Activated CD4-positive, alpha-beta T cell treated with anti-CD3 and anti-CD28 coated beads, Interleukin-2, amount 10 ng/mL, durations not matched to agents 24 days and 14 days (primary cell): ENCODE measurements at regions not wholly inside any gene's neighbourhood (a gene's known extent, or its start where the extent isn't known, plus 50 kb on each side); places are given as distances from the start of the nearest gene placed in this dataset.

Experiments used
- DNase-seq: peaks from one replicate; pipeline ENCODE4 v3.0.0; 2022
- H3K27ac Mint-ChIP-seq: one replicate; pipeline ENCODE4 v1.8.0; 2022; ENCODE audit warnings: mild to moderate bottlenecking, mixed read lengths
- H3K27me3 Mint-ChIP-seq: one replicate; pipeline ENCODE4 v1.8.0; 2022; ENCODE audit warnings: mixed read lengths
- H3K36me3 Mint-ChIP-seq: one replicate; pipeline ENCODE4 v1.8.0; 2022; ENCODE audit warnings: low read depth, mild to moderate bottlenecking, mixed read lengths
- H3K4me1 Mint-ChIP-seq: one replicate; pipeline ENCODE4 v1.8.0; 2021; ENCODE audit warnings: mixed read lengths
- H3K4me3 Mint-ChIP-seq: one replicate; pipeline ENCODE4 v1.8.0; 2022; ENCODE audit warnings: mild to moderate bottlenecking, moderate library complexity, mixed read lengths
- H3K9me3 Mint-ChIP-seq: one replicate; pipeline ENCODE4 v1.8.0; 2021; ENCODE audit warnings: mixed read lengths
- intact Hi-C: fragments of 100-400 bp; cut with micrococcal nuclease; formaldehyde crosslinking; loops from one replicate; pipeline ENCODE4 v1.15.1; 2023

DNA sequence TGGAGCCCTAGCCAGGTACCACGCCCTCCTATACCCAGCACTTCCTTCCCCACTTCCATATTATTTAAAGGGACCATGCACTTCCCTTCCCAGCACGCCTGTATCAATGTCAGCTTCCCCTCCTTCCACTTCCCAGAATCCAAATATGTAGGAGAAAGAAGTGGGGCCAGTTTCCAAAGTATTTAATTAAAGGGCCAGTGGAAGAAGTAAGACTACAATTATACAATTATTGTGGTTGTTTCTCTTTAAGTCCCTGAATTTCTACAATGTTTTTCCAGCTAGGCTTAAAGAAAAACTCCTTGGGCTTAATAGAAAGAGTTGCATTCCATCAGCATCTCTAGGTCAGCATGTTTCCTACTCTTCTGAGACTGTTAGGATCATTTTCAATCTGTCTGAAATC lies 515.8 kb downstream of the PREX1 start:
- H3K4me1 Mint-ChIP-seq = no peaks in the 10 kb centered on the region
- peaks cover 2% of the 10 kb centered on the region for H3K27me3 Mint-ChIP-seq
- H3K9me3 Mint-ChIP-seq = no peaks in the 10 kb centered on the region
- no peaks in the 10 kb centered on the region for H3K36me3 Mint-ChIP-seq
- intact Hi-C loops = no loop called here
- no peak overlapping the region for H3K27ac Mint-ChIP-seq
- no peak for DNase-seq
- no peak overlapping the region for H3K4me3 Mint-ChIP-seq

DNA sequence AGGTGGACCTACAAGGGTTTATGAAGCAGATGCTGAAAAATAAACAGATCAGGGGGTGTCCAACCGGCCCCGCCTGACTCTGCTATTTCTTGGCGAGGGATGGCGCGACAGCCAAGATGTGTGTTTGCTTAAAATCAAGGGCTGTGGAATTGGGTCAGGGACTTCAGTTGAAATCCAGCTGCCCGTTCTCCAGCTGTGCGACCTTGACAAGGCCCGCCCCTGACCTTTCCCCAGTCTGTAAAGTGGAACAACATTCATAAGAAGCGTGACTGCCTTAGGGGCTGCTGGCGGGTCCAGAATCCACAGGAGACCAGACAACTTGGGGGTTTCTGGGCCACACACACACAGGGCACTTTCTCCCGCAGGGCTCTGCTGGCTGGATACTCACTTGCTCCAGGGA lies 517.5 kb downstream of the PREX1 start:
- intact Hi-C loops = no loop called here
- Mint-ChIP-seq H3K27ac (no peak overlapping the region), H3K36me3 (no peaks in the 10 kb centered on the region), H3K9me3 (no peaks in the 10 kb centered on the region), H3K27me3 (no peaks in the 10 kb centered on the region), H3K4me1 (no peaks in the 10 kb centered on the region), H3K4me3 (no peak overlapping the region)
- no peak for DNase-seq

DNA sequence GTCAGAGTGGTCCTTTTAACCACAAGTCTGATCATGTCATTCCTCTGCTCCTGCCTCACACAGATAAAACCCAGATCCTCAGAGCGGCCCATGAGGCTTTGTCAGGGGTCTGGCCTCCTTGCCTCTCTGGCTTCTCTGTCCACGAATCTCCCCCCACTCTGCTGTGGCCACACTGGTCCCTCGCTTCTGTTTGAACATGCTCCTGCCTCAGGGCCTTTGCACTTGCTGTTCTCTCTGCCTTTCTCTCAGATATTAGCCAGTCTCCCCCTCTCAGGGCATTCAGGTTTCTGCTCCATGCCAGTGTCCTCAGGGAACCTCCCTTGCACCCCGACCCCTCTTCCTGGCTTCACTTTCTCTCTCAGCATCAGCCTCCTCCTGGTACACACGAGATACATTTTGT lies 518.5 kb downstream of the PREX1 start:
- H3K27me3 Mint-ChIP-seq = peaks cover 2% of the 10 kb centered on the region
- no peak overlapping the region for H3K4me3 Mint-ChIP-seq
- no peaks in the 10 kb centered on the region for H3K9me3 Mint-ChIP-seq
- no peak overlapping the region for H3K27ac Mint-ChIP-seq
- H3K4me1 Mint-ChIP-seq = no peaks in the 10 kb centered on the region
- intact Hi-C loops = no loop called here
- no peak for DNase-seq
- H3K36me3 Mint-ChIP-seq = no peaks in the 10 kb centered on the region

DNA sequence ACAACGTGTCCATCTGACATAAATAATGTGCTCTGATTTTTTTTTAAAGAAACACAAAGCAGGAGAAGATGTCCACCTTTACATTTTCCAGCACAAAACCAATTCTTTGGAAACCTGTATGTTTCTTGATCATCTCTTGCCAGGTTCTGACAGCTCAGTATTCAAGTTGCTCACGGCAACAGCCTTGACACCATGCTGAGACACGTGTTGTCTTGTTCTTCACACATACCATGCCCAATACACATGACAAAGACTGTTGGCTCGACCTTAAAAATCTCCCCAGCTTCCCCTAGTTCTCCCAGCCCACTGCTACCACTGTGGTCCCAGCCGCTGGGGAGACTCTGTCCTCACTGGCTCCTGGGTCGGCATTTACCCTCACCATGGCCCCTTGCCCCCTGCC lies 518.9 kb downstream of the PREX1 start:
- intact Hi-C loops = no loop called here
- Mint-ChIP-seq H3K9me3 (no peaks in the 10 kb centered on the region), H3K4me3 (no peak overlapping the region), H3K36me3 (no peaks in the 10 kb centered on the region), H3K4me1 (no peaks in the 10 kb centered on the region), H3K27me3 (peaks cover 2% of the 10 kb centered on the region), H3K27ac (no peak overlapping the region)
- no peak for DNase-seq

DNA sequence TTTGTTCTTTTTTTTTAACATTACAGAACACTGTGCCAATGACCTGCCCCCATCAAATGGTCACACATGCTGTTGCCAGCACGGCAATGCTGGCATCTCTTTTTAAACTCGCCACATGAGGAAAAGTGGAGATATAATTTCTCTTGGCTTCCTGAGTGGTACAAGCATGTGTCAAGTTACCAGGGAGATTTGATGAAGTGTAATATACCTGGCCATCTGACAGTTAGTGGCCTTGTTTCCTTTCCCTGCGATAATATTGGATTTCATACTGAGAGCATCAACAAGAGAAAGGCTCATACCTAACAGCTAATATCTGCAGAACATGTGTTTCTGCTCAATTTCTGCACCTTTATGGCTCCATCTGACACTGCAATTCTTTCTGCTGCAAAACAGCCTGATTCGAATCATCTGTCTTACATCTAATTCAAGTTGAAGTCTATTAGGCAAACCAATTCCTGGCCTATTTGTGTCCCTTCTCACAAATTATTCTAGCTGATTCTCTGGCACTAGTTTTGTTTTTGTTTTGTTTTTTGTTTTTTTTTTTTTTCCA lies 519.5 kb downstream of the PREX1 start:
- no peak for DNase-seq
- Mint-ChIP-seq H3K27me3 (peaks cover 2% of the 10 kb centered on the region), H3K9me3 (no peaks in the 10 kb centered on the region), H3K27ac (no peak overlapping the region), H3K4me1 (no peaks in the 10 kb centered on the region), H3K36me3 (no peaks in the 10 kb centered on the region), H3K4me3 (no peak overlapping the region)
- intact Hi-C loops = no loop called here

DNA sequence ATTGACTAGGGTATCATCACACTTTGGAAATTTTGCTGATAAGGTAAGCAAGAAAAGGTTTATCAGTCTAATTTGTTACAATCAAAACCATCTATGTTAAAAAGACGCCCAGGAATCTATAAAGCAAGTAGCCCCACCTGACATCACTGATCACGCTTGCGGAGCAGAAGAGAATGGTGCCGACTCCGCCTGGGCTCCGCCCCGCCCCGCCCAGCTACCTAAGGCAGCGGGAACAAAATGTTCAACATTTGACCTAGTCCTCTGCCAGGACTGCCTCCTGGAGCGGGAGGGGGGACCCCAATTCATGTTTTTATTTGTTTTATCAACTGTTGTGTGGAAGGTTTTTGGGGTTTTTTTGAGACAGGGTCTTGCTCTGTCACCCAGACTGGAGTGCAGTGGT lies 520.5 kb downstream of the PREX1 start:
- Mint-ChIP-seq H3K4me3 (no peak overlapping the region), H3K27ac (no peak overlapping the region), H3K36me3 (no peaks in the 10 kb centered on the region), H3K4me1 (no peaks in the 10 kb centered on the region), H3K27me3 (peaks cover 5% of the 10 kb centered on the region), H3K9me3 (no peaks in the 10 kb centered on the region)
- no peak for DNase-seq
- intact Hi-C loops = no loop called here

DNA sequence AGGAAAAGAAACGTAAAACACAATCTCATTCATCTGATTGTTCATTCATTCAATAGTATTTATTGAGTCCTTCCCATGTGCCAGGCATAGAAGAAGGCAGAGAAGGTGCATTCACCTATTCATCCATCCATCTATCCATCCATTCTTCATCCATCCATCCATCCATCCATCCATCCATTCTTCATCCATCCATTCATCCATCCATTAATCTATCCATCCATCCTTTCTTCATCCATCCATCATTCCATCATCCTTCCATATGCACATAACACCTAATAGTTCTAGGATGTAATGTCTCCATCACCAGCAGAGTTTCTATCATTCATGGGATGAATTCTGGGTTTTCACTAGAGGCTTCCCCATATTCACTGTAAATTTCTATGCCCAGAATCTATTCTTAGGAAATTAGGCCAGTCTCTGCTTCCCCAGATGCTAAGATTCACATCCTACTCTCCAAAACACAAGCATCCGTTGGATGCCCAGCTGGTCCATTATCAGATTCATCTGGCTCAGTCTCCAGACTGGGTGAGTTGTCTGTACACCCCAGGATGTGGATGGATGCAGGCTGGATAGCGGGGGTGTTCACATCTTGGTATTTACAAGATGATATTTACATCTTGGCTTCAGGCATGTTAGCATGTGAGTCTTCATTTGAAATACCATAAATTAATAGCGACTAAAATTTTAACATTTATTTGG lies 517.7 kb upstream of the SULF2 start:
- Mint-ChIP-seq H3K27me3 (peaks cover 5% of the 10 kb centered on the region), H3K9me3 (no peaks in the 10 kb centered on the region), H3K4me3 (no peak overlapping the region), H3K36me3 (no peaks in the 10 kb centered on the region), H3K4me1 (no peaks in the 10 kb centered on the region), H3K27ac (no peak overlapping the region)
- intact Hi-C loops = no loop called here
- DNase-seq = no peak

DNA sequence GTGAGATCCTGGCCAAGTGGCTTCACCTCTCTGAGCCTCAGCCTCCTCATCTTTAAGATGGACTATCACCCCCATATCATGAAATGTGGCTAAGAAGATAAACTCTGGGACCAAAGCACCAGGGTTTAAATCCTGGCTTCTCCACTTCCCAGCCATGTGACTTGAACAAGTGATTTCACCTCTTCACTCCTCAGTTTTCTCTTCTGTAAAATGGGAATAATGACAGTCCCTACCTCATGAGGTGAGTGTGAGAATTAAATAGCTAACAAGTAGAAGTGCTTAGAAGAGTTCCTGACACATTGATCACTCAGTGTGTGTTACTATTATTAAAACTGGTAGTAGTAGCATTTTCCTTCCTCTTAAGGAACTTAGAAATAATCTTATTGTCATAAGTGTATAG lies 516.9 kb upstream of the SULF2 start:
- Mint-ChIP-seq H3K27ac (no peak overlapping the region), H3K4me1 (no peaks in the 10 kb centered on the region), H3K36me3 (no peaks in the 10 kb centered on the region), H3K27me3 (peaks cover 5% of the 10 kb centered on the region), H3K4me3 (no peak overlapping the region), H3K9me3 (no peaks in the 10 kb centered on the region)
- DNase-seq = no peak
- intact Hi-C loops = no loop called here

DNA sequence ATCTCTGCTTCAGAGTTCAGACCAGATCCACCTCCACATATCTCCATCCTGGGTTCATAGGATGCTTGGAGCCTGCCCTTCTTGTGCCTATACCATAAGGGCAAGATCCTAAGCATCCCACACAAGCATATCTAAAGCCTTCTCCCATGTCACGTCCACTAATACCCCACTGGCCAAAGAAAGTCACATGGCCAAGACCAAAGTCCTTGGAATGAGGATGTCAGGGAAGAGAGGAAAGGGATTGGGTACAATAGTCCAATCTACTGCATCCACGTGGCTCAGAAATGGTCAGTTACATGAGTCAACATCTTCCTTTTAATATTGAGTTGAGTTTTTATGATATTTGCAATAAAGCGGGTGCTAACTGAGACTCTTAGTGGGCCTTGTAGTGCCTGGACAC lies 515.9 kb upstream of the SULF2 start:
- Mint-ChIP-seq H3K4me1 (no peaks in the 10 kb centered on the region), H3K27me3 (peaks cover 5% of the 10 kb centered on the region), H3K9me3 (no peaks in the 10 kb centered on the region), H3K27ac (no peak overlapping the region), H3K4me3 (no peak overlapping the region), H3K36me3 (no peaks in the 10 kb centered on the region)
- no peak for DNase-seq
- intact Hi-C loops = no loop called here

DNA sequence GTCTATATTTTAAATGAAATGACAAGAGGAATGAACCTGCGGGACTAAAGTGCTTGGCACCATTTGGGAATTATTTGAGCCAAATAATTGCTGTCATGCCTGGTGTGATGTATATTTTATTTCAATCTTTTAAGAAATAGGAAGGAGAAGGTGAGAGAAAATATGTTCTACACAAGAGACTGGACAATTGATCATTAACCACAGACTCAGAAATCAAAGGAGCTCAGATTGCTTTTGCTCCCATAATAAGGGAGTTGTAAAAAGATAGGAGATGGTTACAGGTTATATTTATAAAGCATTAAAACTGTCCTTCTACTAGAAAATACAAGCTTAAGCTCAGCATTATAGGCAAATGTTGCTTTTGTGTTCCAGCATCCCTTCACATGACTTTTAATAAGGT lies 515.2 kb upstream of the SULF2 start:
- Mint-ChIP-seq H3K27ac (no peak overlapping the region), H3K27me3 (peaks cover 5% of the 10 kb centered on the region), H3K36me3 (no peaks in the 10 kb centered on the region), H3K4me3 (no peak overlapping the region), H3K4me1 (no peaks in the 10 kb centered on the region), H3K9me3 (no peaks in the 10 kb centered on the region)
- DNase-seq = no peak
- intact Hi-C loops = no loop called here

DNA sequence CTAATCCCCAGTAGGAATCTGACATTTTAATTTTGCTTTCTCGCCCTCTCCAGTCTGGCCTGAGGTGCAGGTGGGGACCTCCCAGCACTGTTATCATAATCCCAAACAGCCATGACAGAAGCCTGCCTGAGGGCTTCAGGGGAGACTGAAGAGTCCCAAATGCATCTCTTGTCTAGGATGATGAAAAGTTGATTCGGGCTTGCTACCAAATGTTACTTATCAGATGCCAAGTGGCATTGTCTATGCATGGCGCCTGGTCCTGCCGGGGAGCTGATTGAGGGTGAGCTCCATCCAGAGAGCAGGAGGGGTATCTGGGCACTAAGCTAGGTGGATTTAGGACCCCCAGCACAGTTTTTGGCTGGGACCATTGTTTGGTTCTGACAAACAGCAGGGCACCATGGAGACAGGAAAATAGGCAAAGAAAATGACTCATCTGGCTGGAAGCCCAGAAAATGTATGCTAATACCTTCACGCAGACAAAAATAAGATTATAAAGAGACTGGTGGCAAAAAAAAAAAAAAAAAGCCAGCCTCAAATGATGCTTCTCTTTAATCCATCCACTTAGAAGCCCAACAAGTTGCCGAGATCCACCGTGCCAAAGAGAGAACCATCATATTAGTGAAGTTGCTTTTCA lies 513.7 kb upstream of the SULF2 start:
- intact Hi-C loops = no loop called here
- H3K27ac Mint-ChIP-seq = no peak overlapping the region
- no peaks in the 10 kb centered on the region for H3K4me1 Mint-ChIP-seq
- no peaks in the 10 kb centered on the region for H3K9me3 Mint-ChIP-seq
- no peak overlapping the region for H3K4me3 Mint-ChIP-seq
- no peaks in the 10 kb centered on the region for H3K36me3 Mint-ChIP-seq
- peaks cover 2% of the 10 kb centered on the region for H3K27me3 Mint-ChIP-seq
- no peak for DNase-seq

DNA sequence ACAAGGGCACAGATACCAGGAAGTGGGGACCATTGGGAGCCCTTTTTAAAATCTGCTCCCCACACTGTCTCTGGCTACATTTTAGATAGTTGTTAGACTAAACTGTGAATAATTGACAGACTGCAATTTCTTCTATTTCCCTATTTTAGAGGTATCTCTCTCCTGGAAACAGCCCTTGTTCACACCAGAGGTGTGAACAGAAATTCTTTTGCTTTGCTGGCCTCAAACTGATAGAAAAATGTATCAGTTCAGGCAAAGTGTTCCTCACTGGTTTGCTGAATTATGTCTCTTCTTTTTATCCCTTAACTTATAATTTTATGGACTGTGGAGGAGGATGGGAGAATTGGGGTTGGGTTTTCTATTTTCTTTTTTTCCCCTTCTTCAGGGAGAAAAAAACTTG lies 513.2 kb upstream of the SULF2 start:
- intact Hi-C loops = no loop called here
- Mint-ChIP-seq H3K36me3 (no peaks in the 10 kb centered on the region), H3K9me3 (no peaks in the 10 kb centered on the region), H3K4me1 (no peaks in the 10 kb centered on the region), H3K27ac (no peak overlapping the region), H3K27me3 (peaks cover 2% of the 10 kb centered on the region), H3K4me3 (no peak overlapping the region)
- DNase-seq = no peak

DNA sequence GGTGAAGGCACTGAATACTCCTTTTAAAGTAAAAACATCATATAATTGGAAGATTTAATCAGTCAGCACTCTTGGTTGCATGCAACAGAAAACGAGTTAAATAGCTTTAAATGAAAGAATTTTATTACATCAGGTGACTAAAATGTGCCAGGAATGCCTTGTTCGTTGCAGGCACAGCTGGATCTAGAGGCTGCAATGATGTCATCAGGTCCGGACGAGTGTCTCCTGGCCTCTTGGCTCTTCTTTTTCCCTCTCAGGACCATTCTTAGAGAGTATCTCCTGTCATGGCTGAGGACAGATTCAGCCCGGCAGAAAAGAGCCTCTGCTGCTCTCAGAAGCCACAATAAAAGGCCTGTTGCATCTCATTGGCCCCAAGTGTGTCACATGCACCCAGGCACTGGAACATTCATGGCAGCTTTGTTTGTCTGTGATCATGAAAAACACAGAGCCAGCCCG lies 510.7 kb upstream of the SULF2 start:
- intact Hi-C loops = no loop called here
- Mint-ChIP-seq H3K4me1 (no peaks in the 10 kb centered on the region), H3K9me3 (no peaks in the 10 kb centered on the region), H3K36me3 (no peaks in the 10 kb centered on the region), H3K4me3 (no peak overlapping the region), H3K27ac (no peak overlapping the region), H3K27me3 (peaks cover 2% of the 10 kb centered on the region)
- no peak for DNase-seq

DNA sequence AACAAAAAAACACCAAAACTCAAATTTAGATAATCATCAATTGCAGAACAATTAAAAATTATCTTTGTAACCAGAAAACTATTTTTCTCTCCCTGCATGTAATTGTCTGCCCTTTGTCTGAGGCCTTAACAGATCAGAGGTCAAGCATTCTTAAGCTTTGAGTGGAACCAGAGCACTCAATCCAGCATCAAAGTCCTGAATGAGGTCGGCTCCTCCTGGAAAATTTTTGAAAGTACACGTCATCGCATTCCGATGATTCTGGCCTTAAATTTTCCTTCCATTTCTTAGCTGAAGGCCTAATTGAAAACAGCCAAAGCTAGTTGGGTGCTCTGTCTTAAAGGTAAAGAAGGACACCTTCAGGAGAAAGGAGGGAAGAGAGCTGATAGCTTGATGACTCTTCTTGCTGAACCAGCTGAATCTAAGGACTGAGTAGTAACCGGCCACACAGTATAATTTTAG lies 510.2 kb upstream of the SULF2 start:
- intact Hi-C loops = no loop called here
- Mint-ChIP-seq H3K27me3 (peaks cover 2% of the 10 kb centered on the region), H3K27ac (no peak overlapping the region), H3K4me3 (no peak overlapping the region), H3K4me1 (no peaks in the 10 kb centered on the region), H3K36me3 (no peaks in the 10 kb centered on the region), H3K9me3 (no peaks in the 10 kb centered on the region)
- DNase-seq = no peak
